ENCODE measurements at regions not wholly inside any gene's neighbourhood (a gene's known extent, or its start where the extent isn't known, plus 50 kb on each side); places are given as distances from the start of the nearest gene placed in this dataset.

- no peak for TF ChIP-seq POLR2A (IDR thresholded peaks at IDR 0.05; ENCODE audit: low read length)
- no peak for TF ChIP-seq ELK1 (IDR thresholded peaks at IDR 0.05; ENCODE audit: low read depth, low read length)
- TF ChIP-seq CTCF (IDR thresholded peaks at IDR 0.05), result no peak
- no peak for TF ChIP-seq RAD21 (conservative IDR thresholded peaks at IDR 0.05 in 1 of 2, IDR thresholded peaks at IDR 0.05 in 1 of 2)
- no peak for TF ChIP-seq KDM5A (IDR thresholded peaks at IDR 0.05)
- no peak for TF ChIP-seq SREBF2 (IDR thresholded peaks at IDR 0.05)
- no peak for TF ChIP-seq MAX (IDR thresholded peaks at IDR 0.05)
- TF ChIP-seq EP300 (IDR thresholded peaks at IDR 0.05), result no peak
- TF ChIP-seq MYC (IDR thresholded peaks at IDR 0.05; ENCODE audit: borderline replicate concordance, low read length), result no peak
- TF ChIP-seq NFE2L2 (conservative IDR thresholded peaks at IDR 0.05; ENCODE audit: low read length), result no peak
- TF ChIP-seq RFX5 (IDR thresholded peaks at IDR 0.05), result no peak
- no peak for TF ChIP-seq HOXB5 (CRISPR knock-in tag; IDR thresholded peaks at IDR 0.05)
- TF ChIP-seq SMC3 (IDR thresholded peaks at IDR 0.05), result no peak
Observed at GRCh38 chr17:71453876-71454422, 666.9 kb upstream of the SOX9 start.
